ENCODE measurements at regions not wholly inside any gene's neighbourhood (a gene's known extent, or its start where the extent isn't known, plus 50 kb on each side); places are given as distances from the start of the nearest gene placed in this dataset.

DNA sequence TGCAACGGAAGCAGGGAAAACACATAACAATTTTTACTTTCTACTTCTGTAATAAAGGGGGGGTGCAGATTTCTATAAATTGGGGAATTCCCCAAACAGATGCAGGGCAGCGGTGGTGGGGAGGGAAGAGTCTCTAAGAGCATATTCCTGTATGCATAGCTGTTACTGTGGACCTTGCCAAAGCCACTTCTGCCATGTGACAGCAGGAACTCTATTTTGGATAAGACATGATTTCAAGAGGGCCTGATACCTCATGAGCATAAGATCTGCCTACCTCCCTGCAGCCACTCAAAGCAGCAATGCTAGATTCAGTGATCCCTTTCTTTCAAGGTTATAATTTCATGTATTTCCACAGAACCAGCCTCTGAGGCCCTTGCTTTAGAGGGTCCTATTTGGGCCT, 86.2 kb upstream of the CNKSR3 start:
- DNase-seq (ENCODE audit: low read depth), result no peak
- no peak overlapping the region for H3K4me3 ChIP-seq (ENCODE audit: low read length)
- TF ChIP-seq, protein P1, sequence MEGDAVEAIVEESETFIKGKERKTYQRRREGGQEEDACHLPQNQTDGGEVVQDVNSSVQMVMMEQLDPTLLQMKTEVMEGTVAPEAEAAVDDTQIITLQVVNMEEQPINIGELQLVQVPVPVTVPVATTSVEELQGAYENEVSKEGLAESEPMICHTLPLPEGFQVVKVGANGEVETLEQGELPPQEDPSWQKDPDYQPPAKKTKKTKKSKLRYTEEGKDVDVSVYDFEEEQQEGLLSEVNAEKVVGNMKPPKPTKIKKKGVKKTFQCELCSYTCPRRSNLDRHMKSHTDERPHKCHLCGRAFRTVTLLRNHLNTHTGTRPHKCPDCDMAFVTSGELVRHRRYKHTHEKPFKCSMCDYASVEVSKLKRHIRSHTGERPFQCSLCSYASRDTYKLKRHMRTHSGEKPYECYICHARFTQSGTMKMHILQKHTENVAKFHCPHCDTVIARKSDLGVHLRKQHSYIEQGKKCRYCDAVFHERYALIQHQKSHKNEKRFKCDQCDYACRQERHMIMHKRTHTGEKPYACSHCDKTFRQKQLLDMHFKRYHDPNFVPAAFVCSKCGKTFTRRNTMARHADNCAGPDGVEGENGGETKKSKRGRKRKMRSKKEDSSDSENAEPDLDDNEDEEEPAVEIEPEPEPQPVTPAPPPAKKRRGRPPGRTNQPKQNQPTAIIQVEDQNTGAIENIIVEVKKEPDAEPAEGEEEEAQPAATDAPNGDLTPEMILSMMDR (IDR thresholded peaks at IDR 0.05; ENCODE audit: insufficient read depth, low read depth, low read length, missing control alignments), result no peak

DNA sequence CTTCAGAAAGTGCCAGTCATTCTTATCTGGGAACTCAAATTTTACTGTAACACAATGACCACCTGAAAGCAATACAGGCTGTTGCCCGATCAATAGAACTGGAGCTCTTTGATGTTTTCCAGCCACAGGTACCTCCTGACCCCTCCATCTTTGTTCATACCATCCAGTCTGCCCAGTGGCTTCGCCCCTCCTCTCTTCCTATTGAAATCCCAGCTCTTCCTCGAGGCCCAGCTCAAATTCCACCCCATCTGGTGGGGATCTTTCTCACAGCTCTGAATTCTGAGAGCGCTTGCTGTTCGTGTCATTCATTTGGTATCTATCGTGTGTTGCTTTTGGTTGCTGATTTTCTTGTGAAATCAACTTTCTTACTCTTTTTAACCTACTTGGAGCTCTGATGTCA, 87.9 kb upstream of the CNKSR3 start:
- TF ChIP-seq, protein P1 (IDR thresholded peaks at IDR 0.05; ENCODE audit: insufficient read depth, low read depth, low read length, missing control alignments), result no peak
- no peak overlapping the region for H3K4me3 ChIP-seq (ENCODE audit: low read length)

DNA sequence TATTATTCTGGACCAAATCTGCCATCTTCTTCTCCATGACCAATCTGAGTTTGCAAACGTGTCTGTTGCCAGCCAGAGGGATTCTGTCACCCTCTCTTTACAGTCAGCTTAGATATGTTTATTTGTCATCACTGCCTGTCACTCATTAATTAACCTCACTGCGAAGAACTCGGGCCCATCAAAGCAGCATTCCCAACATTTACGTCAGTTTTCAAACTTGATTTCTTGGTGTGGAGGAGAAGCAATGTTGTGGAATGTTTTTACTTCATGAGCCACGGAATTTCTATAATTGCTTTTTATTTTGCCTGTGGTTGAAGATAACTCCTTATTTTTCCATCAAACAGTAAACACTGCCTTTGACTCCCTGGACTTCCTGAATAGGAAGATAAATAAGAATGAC, 91.8 kb upstream of the CNKSR3 start:
- TF ChIP-seq, protein P1 (IDR thresholded peaks at IDR 0.05; ENCODE audit: insufficient read depth, low read depth, low read length, missing control alignments), result no peak
- H3K4me3 ChIP-seq (ENCODE audit: low read length), result no peak overlapping the region
- no peak for DNase-seq (ENCODE audit: low read depth)

More for the DNA sequence above, 87.9 kb upstream of the CNKSR3 start:
- no peak for DNase-seq (ENCODE audit: low read depth)

DNA sequence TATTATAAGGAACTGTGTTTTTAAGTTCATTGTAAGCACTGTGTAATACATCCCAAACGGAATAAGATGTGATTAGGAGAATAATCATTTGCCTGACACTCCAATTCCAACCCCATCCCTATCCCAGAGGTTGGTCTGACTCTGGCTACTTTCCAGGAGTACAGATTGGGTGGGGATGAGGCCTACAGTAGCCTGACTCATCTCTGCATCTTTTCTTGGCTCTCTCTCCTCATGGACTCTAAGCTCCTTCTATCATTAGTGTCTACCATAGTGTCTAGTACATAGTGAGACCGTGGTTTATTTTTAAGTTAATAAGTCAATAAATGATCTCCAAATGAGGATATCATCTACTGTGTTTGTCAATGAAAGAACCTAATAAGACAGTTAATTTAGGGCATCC, 92.2 kb upstream of the CNKSR3 start:
- no peak overlapping the region for H3K4me3 ChIP-seq (ENCODE audit: low read length)
- DNase-seq (ENCODE audit: low read depth), result no peak
- TF ChIP-seq, protein P1 (IDR thresholded peaks at IDR 0.05; ENCODE audit: insufficient read depth, low read depth, low read length, missing control alignments), result no peak

DNA sequence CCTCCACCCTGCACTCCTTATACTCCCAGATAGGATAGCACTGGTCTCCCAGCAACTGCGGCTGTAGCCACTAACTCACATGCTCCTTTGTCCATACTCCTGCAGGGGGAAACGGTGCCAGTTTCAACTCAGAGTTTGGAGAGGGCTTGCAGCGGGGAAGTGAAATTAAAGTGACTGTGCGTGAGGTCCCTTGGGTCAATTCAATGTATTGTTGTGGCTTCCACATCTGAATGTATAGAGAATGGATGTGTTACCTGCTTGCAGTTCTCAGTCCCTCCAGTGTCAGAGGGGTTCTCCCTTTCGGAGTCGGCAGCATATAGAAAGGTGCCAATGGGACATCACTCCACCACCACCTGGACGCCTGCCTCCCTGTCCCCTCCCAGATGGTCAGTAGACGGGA, 93.6 kb upstream of the CNKSR3 start:
- DNase-seq (ENCODE audit: low read depth), result no peak
- TF ChIP-seq, protein P1 (IDR thresholded peaks at IDR 0.05; ENCODE audit: insufficient read depth, low read depth, low read length, missing control alignments), result no peak
- H3K4me3 ChIP-seq (ENCODE audit: low read length), result no peak overlapping the region

DNA sequence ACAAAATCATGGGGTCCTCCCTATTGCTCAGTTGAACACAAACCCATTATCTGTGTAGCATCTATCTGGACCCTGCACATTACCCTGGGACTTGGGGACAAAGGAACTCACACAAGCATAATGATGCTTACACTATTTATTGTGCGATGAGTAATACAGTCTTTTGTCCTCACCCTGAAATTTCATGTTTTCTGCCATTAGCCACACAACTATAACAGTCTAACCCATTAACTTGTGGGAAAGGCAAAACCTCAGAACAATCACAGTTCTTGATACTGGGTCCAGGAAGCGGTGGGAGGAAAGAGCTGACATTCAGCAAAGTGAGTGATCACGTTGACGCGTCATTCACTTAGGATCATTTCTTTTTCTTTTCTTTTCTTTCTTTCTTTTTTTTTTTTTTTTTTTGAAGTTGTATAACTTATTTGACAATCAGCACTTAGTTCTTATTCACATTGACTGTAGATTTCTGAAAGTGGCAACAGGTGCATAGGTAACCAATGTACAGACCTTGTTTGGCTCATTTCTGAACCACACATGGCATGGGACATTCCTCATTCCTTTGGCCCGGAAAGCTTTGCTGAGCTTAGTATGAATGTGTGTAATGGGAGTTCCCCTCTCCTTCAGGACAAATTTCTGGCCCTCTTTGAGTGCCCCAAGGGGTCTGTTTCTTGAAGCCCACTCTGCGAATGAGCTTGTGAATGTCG, 94.8 kb upstream of the CNKSR3 start:
- no peak for DNase-seq (ENCODE audit: low read depth)
- no peak overlapping the region for H3K4me3 ChIP-seq (ENCODE audit: low read length)
- TF ChIP-seq, protein P1 (IDR thresholded peaks at IDR 0.05; ENCODE audit: insufficient read depth, low read depth, low read length, missing control alignments), result no peak

DNA sequence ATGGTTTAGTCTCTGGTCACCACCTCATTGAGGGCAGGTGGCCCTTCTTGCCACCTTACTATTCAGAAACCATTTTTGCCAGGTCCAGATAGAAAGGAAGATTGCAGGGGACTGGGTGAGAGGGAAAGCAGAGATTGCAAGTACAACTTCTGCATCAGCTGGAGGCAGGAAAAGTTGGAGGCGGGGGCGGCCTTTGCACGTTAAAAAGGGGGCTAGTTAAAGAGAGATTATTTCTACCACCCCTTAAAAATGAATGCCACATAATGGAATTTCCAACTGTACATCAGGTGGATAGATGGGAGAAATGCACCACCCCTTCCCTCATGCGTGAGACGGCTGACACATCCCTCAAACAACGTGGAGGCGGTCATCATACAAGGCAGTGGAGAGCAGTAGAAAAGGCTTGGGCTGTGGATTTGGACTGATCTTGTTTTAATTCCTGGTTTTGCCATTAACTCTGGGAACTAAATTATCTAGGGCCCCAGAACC, 95.4 kb upstream of the CNKSR3 start:
- no peak for DNase-seq (ENCODE audit: low read depth)

More for the DNA sequence above, 95.4 kb upstream of the CNKSR3 start:
- TF ChIP-seq, protein P1 (IDR thresholded peaks at IDR 0.05; ENCODE audit: insufficient read depth, low read depth, low read length, missing control alignments), result no peak
- no peak overlapping the region for H3K4me3 ChIP-seq (ENCODE audit: low read length)
